HG02840 (cell line): ENCODE measurements at regions not wholly inside any gene's neighbourhood (a gene's known extent, or its start where the extent isn't known, plus 50 kb on each side); places are given as distances from the start of the nearest gene placed in this dataset.

Experiments
- ATAC-seq: cut with Tn5 transposase; IDR thresholded peaks from one replicate; pipeline ENCODE4 v1.9.1; 2021; ENCODE audit warnings: mild to moderate bottlenecking, moderate library complexity, moderate number of reproducible peaks; ENCODE audit not compliant: unreplicated experiment, low FRiP score

GRCh38 chr10:131695496-131696165 is 205.2 kb upstream of the PPP2R2D start:
- no peak for ATAC-seq

GRCh38 chr10:131697476-131698128 is 203.2 kb upstream of the PPP2R2D start:
- no peak for ATAC-seq

- ATAC-seq = no peak
These were observed 202.6 kb upstream of the PPP2R2D start for GRCh38 chr10:131698232-131698631.

- no peak for ATAC-seq
These were observed 201.8 kb upstream of the PPP2R2D start for GRCh38 chr10:131698986-131699385.

- no peak for ATAC-seq
These were observed 200.8 kb upstream of the PPP2R2D start for GRCh38 chr10:131700032-131700431.

GRCh38 chr10:131700506-131700905 is 200.3 kb upstream of the PPP2R2D start:
- no peak for ATAC-seq

- ATAC-seq = no peak
These were observed 199.5 kb upstream of the PPP2R2D start for GRCh38 chr10:131701131-131701947.

- ATAC-seq = no peak
These were observed 198.1 kb upstream of the PPP2R2D start for GRCh38 chr10:131702531-131703356.

- ATAC-seq = no peak
These were observed 197.3 kb upstream of the PPP2R2D start for GRCh38 chr10:131703541-131703940.

- ATAC-seq = no peak
These were observed 196.9 kb upstream of the PPP2R2D start for GRCh38 chr10:131703941-131704340.

- ATAC-seq = no peak
These were observed 194.3 kb upstream of the PPP2R2D start for GRCh38 chr10:131706476-131706875.

GRCh38 chr10:131706952-131707351 is 193.9 kb upstream of the PPP2R2D start:
- no peak for ATAC-seq

GRCh38 chr10:131708225-131708880 is 192.5 kb upstream of the PPP2R2D start:
- ATAC-seq = no peak

- no peak for ATAC-seq
These were observed 190.5 kb upstream of the PPP2R2D start for GRCh38 chr10:131710142-131710861.

- no peak for ATAC-seq
These were observed 178.7 kb upstream of the PPP2R2D start for GRCh38 chr10:131722121-131722520.

- no peak for ATAC-seq
These were observed 178.1 kb upstream of the PPP2R2D start for GRCh38 chr10:131722525-131723264.

- no peak for ATAC-seq
These were observed 177.3 kb upstream of the PPP2R2D start for GRCh38 chr10:131723297-131724168.

GRCh38 chr10:131724169-131724545 is 176.7 kb upstream of the PPP2R2D start:
- ATAC-seq = no peak
